NCI-H1105 (cell line): ENCODE measurements at regions not wholly inside any gene's neighbourhood (a gene's known extent, or its start where the extent isn't known, plus 50 kb on each side); places are given as distances from the start of the nearest gene placed in this dataset.
"Not testable (repeated sequence)": the region's sequence is repeated elsewhere in the genome, so short reads cannot be mapped to it uniquely, and the experiment has no call there.

Experiments used
- DNase-seq: peaks from one replicate; lab custom pipeline; 2025; lab: John Stamatoyannopoulos, UW

- DNase-seq = no peak
These were observed 63.1 kb downstream of the MATN1 start for GRCh38 chr1:30660241-30660640.

GRCh38 chr1:30659702-30660101 is 63.7 kb downstream of the MATN1 start:
- no peak for DNase-seq

- DNase-seq = not testable (repeated sequence)
These were observed 65.0 kb downstream of the MATN1 start for GRCh38 chr1:30658375-30658774.

GRCh38 chr1:30658014-30658336 is 65.4 kb downstream of the MATN1 start:
- no peak for DNase-seq

GRCh38 chr1:30657131-30658013 is 66.0 kb downstream of the MATN1 start:
- no peak for DNase-seq

- no peak for DNase-seq
These were observed 67.0 kb downstream of the MATN1 start for GRCh38 chr1:30656171-30656940.

- no peak for DNase-seq
These were observed 67.7 kb downstream of the MATN1 start for GRCh38 chr1:30655672-30656071.

- DNase-seq = no peak
These were observed 69.2 kb downstream of the MATN1 start for GRCh38 chr1:30654188-30654587.

GRCh38 chr1:30652152-30652841 is 71.1 kb downstream of the MATN1 start:
- peak; percentile 17 for DNase-seq

- DNase-seq = not testable (repeated sequence)
These were observed 72.0 kb downstream of the MATN1 start for GRCh38 chr1:30651395-30651794.

- DNase-seq = no peak
These were observed 72.4 kb downstream of the MATN1 start for GRCh38 chr1:30650968-30651320.

GRCh38 chr1:30650038-30650967 is 73.1 kb downstream of the MATN1 start:
- DNase-seq = no peak

GRCh38 chr1:30649321-30649991 is 73.9 kb downstream of the MATN1 start:
- DNase-seq = no peak

GRCh38 chr1:30648408-30649000 is 74.9 kb downstream of the MATN1 start:
- DNase-seq = no peak

- DNase-seq = no peak
These were observed 77.6 kb downstream of the MATN1 start for GRCh38 chr1:30645807-30646206.

GRCh38 chr1:30642391-30643120 is 80.8 kb downstream of the MATN1 start:
- DNase-seq = no peak

GRCh38 chr1:30641572-30642353 is 81.6 kb downstream of the MATN1 start:
- no peak for DNase-seq

- peak; percentile 75 for DNase-seq
These were observed 83.4 kb downstream of the MATN1 start for GRCh38 chr1:30639881-30640452.

GRCh38 chr1:30638811-30639210 is 84.6 kb downstream of the MATN1 start:
- DNase-seq = no peak
